Endothelial cell of umbilical vein (primary cell): ENCODE measurements at regions not wholly inside any gene's neighbourhood (a gene's known extent, or its start where the extent isn't known, plus 50 kb on each side); places are given as distances from the start of the nearest gene placed in this dataset.

Experiments
- FOS ChIP-seq: IDR thresholded peaks from 2 replicates; pipeline ENCODE4 v1.6.1; 2011; ENCODE audit warnings: mild to moderate bottlenecking, low read length, moderate library complexity, borderline replicate concordance; ENCODE audit not compliant: insufficient read depth
- POLR2AphosphoS5 ChIP-seq: IDR thresholded peaks from 2 replicates; pipeline ENCODE4 v1.6.1; 2012; ENCODE audit warnings: low read depth, mild to moderate bottlenecking, control low read depth, low read length, moderate library complexity; ENCODE audit not compliant: insufficient read depth

DNA sequence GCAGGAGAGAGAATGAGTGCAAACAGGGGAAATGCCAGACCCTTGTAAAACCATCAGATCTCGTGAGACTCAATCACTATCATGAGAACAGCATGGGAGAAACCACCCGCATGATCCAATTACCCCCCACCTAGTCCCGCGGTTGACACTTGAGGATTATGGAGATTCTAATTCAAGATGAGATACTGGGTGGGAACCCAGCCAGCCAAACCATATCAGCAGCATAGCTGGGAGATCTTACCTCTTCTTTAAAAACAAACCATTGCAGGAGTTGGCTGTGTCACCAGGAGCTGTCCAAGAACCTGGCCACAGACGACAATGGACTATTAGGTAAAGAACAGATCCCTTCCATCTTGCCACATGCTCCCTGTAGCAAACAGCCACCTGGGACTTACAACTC lies 422.7 kb downstream of the MATN1 start:
- TF ChIP-seq FOS (no peak), POLR2AphosphoS5 (no peak)
